PFSK-1 (cell line): ENCODE measurements at regions not wholly inside any gene's neighbourhood (a gene's known extent, or its start where the extent isn't known, plus 50 kb on each side); places are given as distances from the start of the nearest gene placed in this dataset.

Experiments
- FOXP2 ChIP-seq: optimal IDR thresholded peaks from 2 replicates; pipeline ENCODE3; 2011; ENCODE audit warnings: borderline replicate concordance, control low read depth, inconsistent platforms; ENCODE audit not compliant: insufficient read depth; ENCODE audit errors: extremely low read length, extremely low read depth
- POLR2AphosphoS5 ChIP-seq: IDR thresholded peaks from 2 replicates; pipeline ENCODE4 v1.6.1; 2012; ENCODE audit warnings: low read depth, mild to moderate bottlenecking, control low read depth, low read length, moderate library complexity
- SIN3A ChIP-seq: IDR thresholded peaks from 2 replicates; pipeline ENCODE4 v1.6.1; 2012; ENCODE audit warnings: mild to moderate bottlenecking, low read length, moderate library complexity, borderline replicate concordance; ENCODE audit not compliant: insufficient read depth
- TAF1 ChIP-seq: IDR thresholded peaks from 2 replicates; pipeline ENCODE4 v1.6.1; 2012; ENCODE audit warnings: low read length, control low read depth, borderline replicate concordance; ENCODE audit not compliant: insufficient read depth
- TF ChIP-seq, protein P1 (sequence below), 2 experiments: IDR thresholded peaks; 2 replicates each; pipeline versions ENCODE4 v1.6.1 to v1.8.0; 2011 to 2012; ENCODE audit warnings: low read depth in 2 of 2, low read length in 2 of 2, control low read depth in 1 of 2, inconsistent platforms in 1 of 2, mild to moderate bottlenecking in 1 of 2, moderate library complexity in 1 of 2; ENCODE audit not compliant: insufficient read depth in 1 of 2

- TF ChIP-seq TAF1, result no peak
- TF ChIP-seq, protein P1, sequence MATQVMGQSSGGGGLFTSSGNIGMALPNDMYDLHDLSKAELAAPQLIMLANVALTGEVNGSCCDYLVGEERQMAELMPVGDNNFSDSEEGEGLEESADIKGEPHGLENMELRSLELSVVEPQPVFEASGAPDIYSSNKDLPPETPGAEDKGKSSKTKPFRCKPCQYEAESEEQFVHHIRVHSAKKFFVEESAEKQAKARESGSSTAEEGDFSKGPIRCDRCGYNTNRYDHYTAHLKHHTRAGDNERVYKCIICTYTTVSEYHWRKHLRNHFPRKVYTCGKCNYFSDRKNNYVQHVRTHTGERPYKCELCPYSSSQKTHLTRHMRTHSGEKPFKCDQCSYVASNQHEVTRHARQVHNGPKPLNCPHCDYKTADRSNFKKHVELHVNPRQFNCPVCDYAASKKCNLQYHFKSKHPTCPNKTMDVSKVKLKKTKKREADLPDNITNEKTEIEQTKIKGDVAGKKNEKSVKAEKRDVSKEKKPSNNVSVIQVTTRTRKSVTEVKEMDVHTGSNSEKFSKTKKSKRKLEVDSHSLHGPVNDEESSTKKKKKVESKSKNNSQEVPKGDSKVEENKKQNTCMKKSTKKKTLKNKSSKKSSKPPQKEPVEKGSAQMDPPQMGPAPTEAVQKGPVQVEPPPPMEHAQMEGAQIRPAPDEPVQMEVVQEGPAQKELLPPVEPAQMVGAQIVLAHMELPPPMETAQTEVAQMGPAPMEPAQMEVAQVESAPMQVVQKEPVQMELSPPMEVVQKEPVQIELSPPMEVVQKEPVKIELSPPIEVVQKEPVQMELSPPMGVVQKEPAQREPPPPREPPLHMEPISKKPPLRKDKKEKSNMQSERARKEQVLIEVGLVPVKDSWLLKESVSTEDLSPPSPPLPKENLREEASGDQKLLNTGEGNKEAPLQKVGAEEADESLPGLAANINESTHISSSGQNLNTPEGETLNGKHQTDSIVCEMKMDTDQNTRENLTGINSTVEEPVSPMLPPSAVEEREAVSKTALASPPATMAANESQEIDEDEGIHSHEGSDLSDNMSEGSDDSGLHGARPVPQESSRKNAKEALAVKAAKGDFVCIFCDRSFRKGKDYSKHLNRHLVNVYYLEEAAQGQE (IDR thresholded peaks at IDR 0.05; ENCODE audit: insufficient read depth in 1 of 2, low read depth in 2 of 2, low read length in 2 of 2), result no peak
- no peak for TF ChIP-seq POLR2AphosphoS5
- TF ChIP-seq FOXP2, result no peak
- TF ChIP-seq SIN3A, result no peak
Measured at GRCh38 chr9:120306561-120306960, 273.4 kb downstream of the CDK5RAP2 start.
